ENCODE measurements at regions not wholly inside any gene's neighbourhood (a gene's known extent, or its start where the extent isn't known, plus 50 kb on each side); places are given as distances from the start of the nearest gene placed in this dataset.
"Not testable (repeated sequence)": the region's sequence is repeated elsewhere in the genome, so short reads cannot be mapped to it uniquely, and the experiment has no call there.

- no peak for DNase-seq (ENCODE audit: low spot score)
These were observed 266.9 kb upstream of the STXBP5 start for GRCh38 chr6:146937316-146937715.

DNA sequence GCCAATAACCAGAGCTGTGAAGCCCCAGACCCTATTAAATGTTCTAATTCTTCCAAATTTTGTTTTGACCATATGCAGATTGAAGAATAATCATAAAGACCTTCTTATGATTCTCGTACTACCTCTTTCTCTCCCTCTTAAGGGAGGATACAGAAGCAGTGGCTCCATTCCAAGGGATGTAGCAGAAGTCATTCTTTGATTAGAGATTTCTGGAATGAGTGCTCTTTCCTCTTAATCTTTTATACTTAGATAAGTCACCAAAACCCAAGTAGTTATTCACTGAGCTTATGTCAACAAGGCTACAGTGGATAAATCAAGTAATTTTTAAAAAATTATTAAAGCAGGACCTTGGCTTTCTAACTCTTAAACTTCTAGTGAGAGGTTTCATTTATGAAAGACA, 266.0 kb upstream of the STXBP5 start:
- DNase-seq (ENCODE audit: low spot score), result no peak

GRCh38 chr6:146939456-146939855, 264.8 kb upstream of the STXBP5 start:
- DNase-seq (ENCODE audit: low spot score), result not testable (repeated sequence)

DNA sequence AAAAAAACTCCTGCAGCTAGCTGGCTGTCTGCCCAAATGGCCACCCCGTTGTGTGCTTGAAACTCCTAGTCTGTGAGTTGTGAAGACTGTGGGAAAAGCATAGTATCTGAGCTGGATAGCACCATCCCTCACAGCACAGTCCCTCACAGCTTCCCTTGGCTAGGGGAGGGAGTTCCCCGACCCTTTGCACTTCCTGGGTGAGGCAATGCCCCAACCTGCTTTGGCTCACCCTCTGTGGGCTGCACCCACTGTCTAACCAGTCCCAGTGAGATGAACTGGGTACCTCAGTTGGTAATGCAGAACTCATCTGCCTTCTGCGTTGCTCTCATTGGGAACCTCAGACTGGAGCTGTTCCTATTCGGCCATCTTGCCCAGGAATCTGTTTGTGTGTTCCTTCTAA, 260.6 kb upstream of the STXBP5 start:
- DNase-seq (ENCODE audit: low spot score), result no peak

DNA sequence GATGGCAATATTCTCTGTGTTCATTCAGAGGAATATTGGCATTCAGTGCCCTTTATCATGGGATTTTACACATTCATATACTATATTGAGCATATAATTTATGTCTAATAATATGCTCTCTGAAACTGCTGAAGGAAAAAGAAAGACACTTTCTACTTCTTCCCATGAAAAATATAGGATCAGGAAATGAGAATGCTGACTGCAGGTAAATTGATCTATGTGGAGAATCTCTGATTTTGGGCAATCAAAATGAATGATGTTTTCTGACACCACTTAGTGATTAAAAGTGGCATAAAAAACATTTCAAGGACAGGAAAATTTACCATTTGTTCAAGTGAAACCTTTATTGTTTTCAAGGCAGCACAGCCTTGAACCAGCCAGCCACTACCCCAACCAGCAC, 260.1 kb upstream of the STXBP5 start:
- DNase-seq (ENCODE audit: low spot score), result no peak

DNA sequence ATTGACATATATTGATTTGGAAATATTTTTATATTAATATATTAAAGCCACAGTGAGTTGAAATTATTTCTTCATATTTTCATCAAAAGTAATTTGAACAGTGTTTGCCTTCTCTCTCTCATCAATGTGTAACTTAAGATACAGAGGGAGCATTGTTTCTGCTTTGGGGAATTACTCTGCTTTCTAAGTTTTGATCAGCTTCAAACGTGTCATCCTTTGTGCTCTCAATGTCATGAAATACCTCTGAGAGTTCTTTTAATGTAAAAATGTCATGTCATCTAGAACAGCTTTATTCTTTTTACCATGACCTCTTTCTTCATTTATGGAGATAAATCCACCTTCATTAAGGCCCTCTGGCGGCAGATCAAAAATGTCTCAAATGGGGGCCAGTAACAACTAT, 259.4 kb upstream of the STXBP5 start:
- DNase-seq (ENCODE audit: low spot score), result no peak

DNA sequence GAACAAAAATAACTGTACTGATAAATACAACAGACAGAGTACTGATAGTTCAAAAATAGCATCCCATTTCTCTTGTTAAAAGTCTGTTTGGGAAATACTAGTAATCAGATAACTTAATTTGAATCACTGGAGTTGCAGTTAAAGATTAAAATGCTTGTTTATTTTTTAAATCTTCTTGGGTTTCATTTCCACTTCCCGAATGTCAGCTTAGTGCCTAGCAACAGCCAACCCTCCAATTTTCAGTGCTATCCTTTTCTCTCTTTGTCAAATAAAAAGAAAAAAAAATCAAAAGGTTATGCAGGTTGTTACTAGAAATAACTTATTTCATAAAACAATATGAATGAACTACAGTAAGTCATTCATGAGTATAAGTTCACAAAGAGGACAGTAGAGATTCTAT, 257.7 kb upstream of the STXBP5 start:
- no peak for DNase-seq (ENCODE audit: low spot score)

- DNase-seq (ENCODE audit: low spot score), result no peak
These were observed 255.4 kb upstream of the STXBP5 start for GRCh38 chr6:146948790-146949342.

- no peak for DNase-seq (ENCODE audit: low spot score)
These were observed 254.8 kb upstream of the STXBP5 start for GRCh38 chr6:146949425-146949824.

GRCh38 chr6:146950351-146950835, 253.8 kb upstream of the STXBP5 start:
- no peak for DNase-seq (ENCODE audit: low spot score)

DNA sequence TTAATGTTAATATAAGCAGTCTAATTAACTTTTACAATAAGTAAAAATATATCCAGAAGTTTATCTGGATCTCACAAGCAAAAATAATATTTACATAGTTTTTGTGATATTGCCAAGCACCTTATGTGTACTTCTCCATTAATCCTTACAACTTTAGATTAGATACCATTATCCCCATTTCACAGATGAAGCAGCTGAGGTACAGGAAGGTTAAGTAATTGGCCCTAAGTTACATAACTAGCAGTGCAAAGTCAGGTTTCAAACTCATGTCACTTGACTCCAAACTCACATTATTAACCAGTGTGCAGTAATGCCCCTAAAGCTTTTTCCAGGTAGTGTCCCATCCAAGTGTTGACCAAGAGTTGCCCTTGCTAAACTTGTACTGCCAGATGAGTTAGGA, 248.6 kb upstream of the STXBP5 start:
- DNase-seq (ENCODE audit: low spot score), result no peak

DNA sequence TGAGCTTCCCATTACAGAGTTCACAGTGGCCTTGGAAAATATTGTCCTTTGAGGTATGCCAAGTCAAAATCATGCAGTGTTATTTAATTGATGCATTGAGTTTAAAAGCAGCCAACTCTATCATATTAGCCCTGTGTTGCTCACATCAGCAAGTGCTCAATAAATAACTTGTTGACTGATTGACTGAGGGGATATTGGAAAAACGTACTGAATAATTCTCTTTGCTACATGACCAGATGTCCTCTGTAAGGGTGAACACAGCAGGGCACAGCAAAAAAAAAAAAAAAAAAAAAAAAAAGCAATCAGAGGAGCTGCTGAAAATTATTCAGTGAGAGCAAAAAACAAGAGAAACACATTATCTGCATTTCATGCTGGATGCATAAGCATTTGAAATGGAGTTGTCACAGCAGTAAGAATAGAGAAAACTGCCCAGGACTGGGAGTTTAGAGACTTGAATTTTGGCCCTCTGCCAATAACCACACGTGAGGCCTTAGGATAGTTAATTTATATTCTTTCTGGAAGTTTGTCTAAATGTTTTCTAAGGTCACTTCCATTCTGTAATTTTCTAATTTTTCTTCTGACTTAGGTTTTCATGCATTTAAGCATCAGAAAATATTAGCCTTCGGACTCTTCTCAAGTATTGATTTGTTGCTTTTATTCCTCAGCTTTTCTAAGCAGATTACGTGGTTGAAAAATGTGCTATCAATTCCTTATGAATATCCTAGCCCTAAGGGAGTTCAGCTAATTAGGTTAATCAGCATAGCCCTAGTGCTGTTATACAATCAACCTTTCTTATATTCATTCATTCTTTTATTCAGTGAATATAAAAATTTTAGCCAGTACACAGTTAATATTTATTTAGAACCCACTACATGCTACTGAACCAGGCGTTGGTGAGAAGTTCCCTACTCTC, 246.8 kb upstream of the STXBP5 start:
- DNase-seq (ENCODE audit: low spot score), result no peak

DNA sequence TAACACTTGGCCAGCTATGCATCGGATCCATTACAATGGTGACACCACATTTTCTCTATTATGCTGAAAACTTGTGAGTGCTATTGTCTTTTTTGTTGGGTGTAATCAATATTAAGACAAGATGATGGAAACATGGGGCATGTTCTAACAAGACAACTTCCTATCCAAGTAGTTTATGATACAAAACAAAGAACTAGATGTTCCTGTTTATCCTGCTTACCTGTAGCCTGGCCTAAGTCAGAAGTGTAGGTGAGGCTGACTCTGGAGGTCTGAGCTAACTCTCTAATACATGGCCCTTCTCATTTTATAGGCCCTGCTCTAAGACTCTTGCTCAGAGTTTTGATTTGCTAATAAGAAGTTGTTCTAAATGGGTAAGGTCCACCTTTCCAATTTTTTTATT, 242.4 kb upstream of the STXBP5 start:
- DNase-seq (ENCODE audit: low spot score), result no peak

DNA sequence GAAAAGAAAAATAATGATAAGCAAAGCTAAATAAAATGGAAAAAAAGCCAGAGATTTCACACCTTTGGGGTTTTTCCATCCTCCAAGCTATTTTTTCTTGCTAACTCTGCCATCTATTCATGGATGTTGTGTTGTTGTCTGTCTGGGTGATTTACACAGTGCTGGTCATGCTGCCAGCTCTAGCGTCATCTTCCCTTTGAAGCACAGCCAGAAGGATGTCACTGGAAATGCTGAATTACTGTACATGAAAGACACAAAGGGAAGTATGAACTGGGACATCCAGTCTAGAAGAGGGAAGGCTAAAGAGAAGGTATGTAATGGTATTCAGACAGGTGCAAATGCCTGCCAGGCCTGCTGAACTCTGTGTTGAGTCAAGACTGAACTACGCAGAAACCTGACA, 241.9 kb upstream of the STXBP5 start:
- no peak for DNase-seq (ENCODE audit: low spot score)

GRCh38 chr6:146965110-146965689, 239.0 kb upstream of the STXBP5 start:
- DNase-seq (ENCODE audit: low spot score), result no peak

GRCh38 chr6:146968041-146968760, 236.0 kb upstream of the STXBP5 start:
- DNase-seq (ENCODE audit: low spot score), result no peak

- DNase-seq (ENCODE audit: low spot score), result no peak
These were observed 231.7 kb upstream of the STXBP5 start for GRCh38 chr6:146972546-146972945.

- no peak for DNase-seq (ENCODE audit: low spot score)
These were observed 229.9 kb upstream of the STXBP5 start for GRCh38 chr6:146974351-146974750.

- no peak for DNase-seq (ENCODE audit: low spot score)
These were observed 229.1 kb upstream of the STXBP5 start for GRCh38 chr6:146975093-146975492.

DNA sequence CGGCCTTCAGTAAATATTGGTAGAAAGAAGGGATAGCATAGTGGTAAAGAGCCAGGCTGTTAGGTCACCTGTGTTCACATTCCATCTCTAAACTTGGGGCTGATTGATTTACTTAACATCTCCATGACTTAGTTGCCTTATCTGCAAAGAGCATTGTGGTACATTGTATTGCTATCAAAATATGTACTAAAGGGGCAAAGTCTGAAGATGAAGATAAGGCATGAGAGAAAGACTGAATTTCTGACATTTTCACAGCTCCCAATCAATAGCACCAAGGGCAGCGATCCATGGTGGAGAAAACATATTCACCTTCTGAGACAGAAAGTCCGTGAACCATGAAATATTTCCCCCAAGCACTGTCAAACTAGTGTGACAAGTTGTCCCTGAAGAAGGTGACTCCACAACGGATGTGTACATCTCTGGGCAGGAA, 223.3 kb upstream of the STXBP5 start:
- no peak for DNase-seq (ENCODE audit: low spot score)

GRCh38 chr6:146981981-146982380, 222.2 kb upstream of the STXBP5 start:
- DNase-seq (ENCODE audit: low spot score), result no peak

DNA sequence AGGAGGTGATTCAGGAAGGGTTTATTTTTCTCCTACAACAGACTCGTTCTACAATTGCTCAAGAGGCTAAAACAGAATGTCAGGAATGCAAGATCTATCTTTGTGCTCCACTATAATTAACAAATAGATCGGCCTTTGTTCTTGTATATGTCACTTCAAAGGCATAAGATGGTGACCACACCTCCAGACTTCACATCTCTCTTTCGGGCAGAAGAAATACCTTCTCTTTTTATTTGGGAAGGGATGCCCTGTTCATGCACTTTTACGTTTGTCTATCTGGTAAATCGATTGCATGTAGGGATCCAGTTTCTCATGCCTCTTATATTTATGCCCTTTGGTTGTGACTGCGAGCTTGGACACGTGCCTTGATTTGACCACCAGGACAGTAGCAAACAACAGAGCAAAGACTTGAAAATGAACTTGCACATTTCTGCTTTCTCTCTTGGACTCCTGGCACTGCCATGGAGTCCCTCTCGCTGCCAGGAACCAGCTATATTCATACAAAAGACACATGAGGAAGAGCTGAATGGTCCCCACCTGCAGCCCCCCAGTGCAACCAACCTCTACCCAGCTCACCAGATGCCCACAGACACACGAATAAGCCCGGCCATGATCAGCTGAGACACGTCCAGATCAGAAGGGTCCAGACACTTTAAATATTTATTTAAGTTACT, 219.8 kb upstream of the STXBP5 start:
- DNase-seq (ENCODE audit: low spot score), result peak; percentile 37

Data from SW480 (cell line).